Sigmoid colon (tissue), 6 donors: ENCODE measurements at regions not wholly inside any gene's neighbourhood (a gene's known extent, or its start where the extent isn't known, plus 50 kb on each side); places are given as distances from the start of the nearest gene placed in this dataset.

Experiments
- DNase-seq: peaks from one replicate; pipeline ENCODE4 v3.0.0-alpha.2; 2019
- H3K27ac ChIP-seq, 4 donors: fragments of 200-600 bp; sonication (generic); one replicate each; pipeline ENCODE4 v1.5.1; 2016 to 2019; ENCODE audit warnings: mild to moderate bottlenecking in 1 of 4
- H3K27me3 ChIP-seq, 3 donors: fragments of 200-600 bp; sonication (generic); one replicate each; pipeline ENCODE4 v1.5.1; 2019; ENCODE audit warnings: mild to moderate bottlenecking in 1 of 3
- H3K36me3 ChIP-seq, 4 donors: fragments of 200-600 bp; sonication (generic); one replicate each; pipeline ENCODE4 v1.5.1; 2016 to 2019
- H3K4me1 ChIP-seq, 4 donors: fragments of 200-600 bp; sonication (generic); one replicate each; pipeline ENCODE4 v1.5.1; 2017 to 2019
- H3K4me3 ChIP-seq, 4 donors: fragments of 200-600 bp; sonication (generic); one replicate each; pipeline ENCODE4 v1.5.1; 2017 to 2019; ENCODE audit warnings: mild to moderate bottlenecking in 2 of 4, moderate library complexity in 1 of 4
- H3K9me3 ChIP-seq, 4 donors: fragments of 200-600 bp in 3 of 4; sonication (generic) in 3 of 4; one replicate each; pipeline versions ENCODE4 v1.5.1 to v1.6.1; 2013 to 2019
- CTCF ChIP-seq, 4 experiments: fragments of 450-650 bp in 3 of 4; fragments of 200-600 bp in 1 of 4; IDR thresholded peaks; one replicate each; pipeline ENCODE4 v1.5.1; 2016 to 2019; ENCODE audit warnings: antibody characterized with exemption in 4 of 4, mild to moderate bottlenecking in 3 of 4, moderate library complexity in 2 of 4
- EP300 ChIP-seq, 4 donors: sonication (generic); formaldehyde crosslinking; IDR thresholded peaks; one replicate each; pipeline ENCODE4 v1.6.1; 2017; ENCODE audit warnings: antibody characterized with exemption in 4 of 4
- POLR2A ChIP-seq, 2 donors: fragments of 450-650 bp; IDR thresholded peaks; one replicate each; pipeline ENCODE4 v1.6.1; 2016; ENCODE audit warnings: antibody characterized with exemption in 2 of 2, mild to moderate bottlenecking in 2 of 2, moderate library complexity in 2 of 2
- POLR2AphosphoS5 ChIP-seq, 4 donors: sonication (generic); formaldehyde crosslinking; IDR thresholded peaks; one replicate each; pipeline ENCODE4 v1.6.1; 2017; ENCODE audit warnings: antibody characterized with exemption in 4 of 4
- WGBS, 2 donors: extraction: QIAGEN DNeasy Blood & Tissue Kit; methylation state at CpG; one replicate each; pipeline ENCODE4 v1.1.7; 2013; 5-methylcytosine and 5-hydroxymethylcytosine counted together
- intact Hi-C: fragments of 100-400 bp; cut with DNase I; formaldehyde crosslinking; loops from one replicate; pipeline ENCODE4 v1.15.1; 2023
- donor health status: healthy with polysubstance abuse.
- donor health status: healthy.

GRCh38 chr7:33732462-33732861 lies 172.9 kb upstream of the BMPER start:
- no peaks in the 10 kb centered on the region for H3K36me3 ChIP-seq
- no peaks in the 10 kb centered on the region for H3K9me3 ChIP-seq
- TF ChIP-seq POLR2AphosphoS5 (IDR thresholded peaks at IDR 0.05) (no peak), POLR2A (IDR thresholded peaks at IDR 0.05) (no peak), EP300 (IDR thresholded peaks at IDR 0.05) (no peak), CTCF (IDR thresholded peaks at IDR 0.05) (no peak)
- WGBS, 2 donors, result 56 to 92% methylated on average over 2 of the region's 2 CpGs
- no peak overlapping the region for H3K4me3 ChIP-seq
- H3K27ac ChIP-seq, result no peak overlapping the region
- intact Hi-C loops, result no loop called here
- DNase-seq, result no peak
- H3K27me3 ChIP-seq, result no peaks in the 10 kb centered on the region
- peaks cover 0 to 6% (median 0%) of the 10 kb centered on the region in 4 donors for H3K4me1 ChIP-seq

- 42 to 75% methylated on average over 16 of the region's 16 CpGs for WGBS, 2 donors
- TF ChIP-seq CTCF (IDR thresholded peaks at IDR 0.05) (no peak), EP300 (IDR thresholded peaks at IDR 0.05) (no peak), POLR2A (IDR thresholded peaks at IDR 0.05) (no peak), POLR2AphosphoS5 (IDR thresholded peaks at IDR 0.05) (no peak)
- H3K36me3 ChIP-seq, result no peaks in the 10 kb centered on the region
- H3K4me3 ChIP-seq, result no peak overlapping the region
- H3K27me3 ChIP-seq, result no peaks in the 10 kb centered on the region
- no peak overlapping the region for H3K27ac ChIP-seq
- intact Hi-C loops, result no loop called here
- DNase-seq, result no peak
- peaks cover 0 to 6% (median 0%) of the 10 kb centered on the region in 4 donors for H3K4me1 ChIP-seq
- H3K9me3 ChIP-seq, result no peaks in the 10 kb centered on the region
Observed at GRCh38 chr7:33733870-33734650, 171.3 kb upstream of the BMPER start.

- no peaks in the 10 kb centered on the region for H3K36me3 ChIP-seq
- H3K27ac ChIP-seq, result no peak overlapping the region
- H3K4me3 ChIP-seq, result no peak overlapping the region
- no peak for TF ChIP-seq EP300 (IDR thresholded peaks at IDR 0.05)
- no peak for TF ChIP-seq CTCF (IDR thresholded peaks at IDR 0.05)
- TF ChIP-seq POLR2A (IDR thresholded peaks at IDR 0.05), result no peak
- TF ChIP-seq POLR2AphosphoS5 (IDR thresholded peaks at IDR 0.05), result no peak
- H3K9me3 ChIP-seq, result no peaks in the 10 kb centered on the region
- H3K4me1 ChIP-seq, result peaks cover 0 to 6% (median 0%) of the 10 kb centered on the region in 4 donors
- intact Hi-C loops, result no loop called here
- no peaks in the 10 kb centered on the region for H3K27me3 ChIP-seq
- WGBS, 2 donors, result 94 to 97% methylated on average over 5 of the region's 5 CpGs
- no peak for DNase-seq
Observed at GRCh38 chr7:33735403-33735802, 169.9 kb upstream of the BMPER start.

GRCh38 chr7:33736521-33737221 lies 168.7 kb upstream of the BMPER start:
- Histone ChIP-seq H3K27me3 (no peaks in the 10 kb centered on the region), H3K4me3 (no peak overlapping the region), H3K4me1 (peaks cover 0 to 3% (median 0%) of the 10 kb centered on the region in 4 donors), H3K27ac (no peak overlapping the region), H3K36me3 (no peaks in the 10 kb centered on the region), H3K9me3 (no peaks in the 10 kb centered on the region)
- DNase-seq, result no peak
- TF ChIP-seq CTCF (IDR thresholded peaks at IDR 0.05) (no peak), POLR2A (IDR thresholded peaks at IDR 0.05) (no peak)
- WGBS, 2 donors, result 81 to 87% methylated on average over 6 of the region's 6 CpGs
- intact Hi-C loops, result no loop called here
